ENCODE measurements at regions not wholly inside any gene's neighbourhood (a gene's known extent, or its start where the extent isn't known, plus 50 kb on each side); places are given as distances from the start of the nearest gene placed in this dataset.

DNA sequence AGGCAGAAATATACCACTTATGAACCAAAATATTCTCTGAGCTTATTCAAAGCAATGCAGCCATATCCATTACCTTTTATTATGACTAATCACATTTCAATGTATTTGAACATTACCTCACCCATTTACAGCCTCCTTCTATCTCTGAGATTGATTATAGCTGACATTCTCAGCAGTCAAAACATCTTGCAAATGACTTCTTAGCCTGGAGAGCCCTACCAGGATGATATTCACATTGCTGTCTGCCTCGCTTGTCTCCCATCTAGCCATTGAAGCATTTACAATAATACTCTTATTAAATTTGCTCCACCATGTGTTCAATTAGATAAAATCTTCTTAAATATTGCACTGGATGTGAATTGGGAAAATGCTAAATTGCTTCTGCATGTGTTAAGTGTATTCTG is 1879.9 kb upstream of the ACO1 start:
- TF ChIP-seq, protein P1, sequence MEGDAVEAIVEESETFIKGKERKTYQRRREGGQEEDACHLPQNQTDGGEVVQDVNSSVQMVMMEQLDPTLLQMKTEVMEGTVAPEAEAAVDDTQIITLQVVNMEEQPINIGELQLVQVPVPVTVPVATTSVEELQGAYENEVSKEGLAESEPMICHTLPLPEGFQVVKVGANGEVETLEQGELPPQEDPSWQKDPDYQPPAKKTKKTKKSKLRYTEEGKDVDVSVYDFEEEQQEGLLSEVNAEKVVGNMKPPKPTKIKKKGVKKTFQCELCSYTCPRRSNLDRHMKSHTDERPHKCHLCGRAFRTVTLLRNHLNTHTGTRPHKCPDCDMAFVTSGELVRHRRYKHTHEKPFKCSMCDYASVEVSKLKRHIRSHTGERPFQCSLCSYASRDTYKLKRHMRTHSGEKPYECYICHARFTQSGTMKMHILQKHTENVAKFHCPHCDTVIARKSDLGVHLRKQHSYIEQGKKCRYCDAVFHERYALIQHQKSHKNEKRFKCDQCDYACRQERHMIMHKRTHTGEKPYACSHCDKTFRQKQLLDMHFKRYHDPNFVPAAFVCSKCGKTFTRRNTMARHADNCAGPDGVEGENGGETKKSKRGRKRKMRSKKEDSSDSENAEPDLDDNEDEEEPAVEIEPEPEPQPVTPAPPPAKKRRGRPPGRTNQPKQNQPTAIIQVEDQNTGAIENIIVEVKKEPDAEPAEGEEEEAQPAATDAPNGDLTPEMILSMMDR (IDR thresholded peaks at IDR 0.05) = no peak

DNA sequence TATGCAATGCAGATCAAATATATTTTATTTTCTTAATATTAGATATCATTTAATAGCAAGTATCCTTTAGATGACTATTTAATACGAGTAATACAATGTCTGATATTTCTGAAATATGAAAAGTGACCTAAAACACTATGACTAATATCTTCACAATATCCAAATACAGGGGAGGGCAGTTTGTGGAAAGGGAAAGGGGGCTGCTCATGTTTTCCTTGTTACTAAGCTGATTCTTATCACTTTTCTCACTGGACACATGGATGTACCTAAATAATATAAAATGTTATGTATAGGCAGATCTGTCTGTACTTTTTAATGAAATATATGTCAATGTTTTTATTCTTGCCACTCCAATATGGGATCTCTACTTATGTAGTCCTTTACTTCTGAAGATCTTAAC is 1879.1 kb upstream of the ACO1 start:
- TF ChIP-seq, protein P1 (IDR thresholded peaks at IDR 0.05) = no peak

DNA sequence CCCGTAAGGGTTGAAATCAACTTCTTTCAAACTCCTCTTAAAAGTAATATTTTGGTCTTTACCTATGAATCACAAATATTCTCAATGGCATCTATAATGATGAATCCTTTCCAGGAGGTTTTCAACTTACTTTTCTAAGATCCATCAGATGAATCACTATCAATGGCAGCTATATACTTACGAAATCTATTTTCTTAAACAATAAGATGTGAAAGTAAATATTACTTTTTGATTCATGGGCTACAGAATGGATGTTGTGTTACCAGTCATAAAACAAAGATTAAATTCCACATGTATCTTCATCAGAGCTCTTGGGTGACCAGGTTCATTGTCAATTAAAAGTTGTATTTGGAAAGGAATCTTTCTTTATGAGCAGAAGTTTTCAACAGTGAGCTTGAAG is 1877.7 kb upstream of the ACO1 start:
- TF ChIP-seq, protein P1 (IDR thresholded peaks at IDR 0.05) = no peak

DNA sequence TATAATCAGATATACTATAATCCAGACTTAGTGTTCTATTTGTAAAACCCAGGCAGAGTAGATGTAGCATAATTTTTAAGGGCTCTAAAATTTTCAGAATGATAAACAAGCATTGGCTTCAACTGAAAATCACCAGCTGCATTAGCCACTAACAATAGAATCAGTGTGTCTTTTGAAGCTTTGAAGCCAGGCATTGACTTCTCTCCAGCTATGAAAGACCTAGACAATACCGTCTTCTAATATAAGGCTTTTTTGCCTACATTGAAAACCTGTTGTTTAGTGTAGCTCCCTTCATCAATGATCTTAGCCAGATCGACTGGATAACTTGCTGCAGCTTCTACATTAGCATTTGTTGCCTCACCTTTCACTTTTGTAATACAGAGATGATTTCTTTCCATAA is 1877.3 kb upstream of the ACO1 start:
- TF ChIP-seq, protein P1 (IDR thresholded peaks at IDR 0.05) = no peak

DNA sequence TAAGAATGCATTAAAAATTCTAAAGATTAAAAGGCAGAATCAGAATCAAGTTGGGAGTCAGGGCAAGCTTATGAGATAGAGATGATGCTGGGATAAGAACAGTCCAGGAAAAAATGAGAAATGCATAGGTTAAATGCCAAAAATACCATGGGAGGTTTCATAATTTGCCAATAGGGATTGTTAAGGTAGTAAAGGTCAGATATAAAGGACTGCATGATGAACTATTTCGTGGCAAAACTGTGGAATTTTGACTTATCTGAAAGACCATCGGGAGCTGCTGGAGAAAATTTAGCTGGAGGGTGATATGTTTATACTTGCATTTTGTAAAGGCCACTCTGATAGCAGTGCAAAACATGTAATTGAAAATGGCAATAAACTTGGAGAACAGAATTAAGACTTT is 1872.8 kb upstream of the ACO1 start:
- TF ChIP-seq, protein P1 (IDR thresholded peaks at IDR 0.05) = no peak

DNA sequence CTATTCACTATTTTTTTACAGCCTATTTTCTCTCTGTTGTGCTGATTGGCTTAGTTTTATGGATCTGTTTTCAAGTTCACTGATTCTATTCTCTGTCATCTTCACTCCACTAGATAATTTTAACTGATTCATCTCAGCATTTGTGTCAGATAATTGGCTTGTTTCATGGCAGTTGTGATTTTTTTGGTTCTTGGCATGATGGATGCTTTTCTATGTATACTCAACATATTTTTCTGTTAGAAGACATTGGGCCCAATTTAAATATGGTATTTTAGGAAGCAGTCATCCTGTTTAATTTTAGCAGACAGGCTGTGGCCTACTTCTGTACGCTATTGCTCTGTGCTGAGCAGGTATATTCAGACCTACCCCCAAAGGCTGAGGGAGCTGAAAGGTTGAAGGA is 1865.3 kb upstream of the ACO1 start:
- TF ChIP-seq, protein P1 (IDR thresholded peaks at IDR 0.05) = no peak

DNA sequence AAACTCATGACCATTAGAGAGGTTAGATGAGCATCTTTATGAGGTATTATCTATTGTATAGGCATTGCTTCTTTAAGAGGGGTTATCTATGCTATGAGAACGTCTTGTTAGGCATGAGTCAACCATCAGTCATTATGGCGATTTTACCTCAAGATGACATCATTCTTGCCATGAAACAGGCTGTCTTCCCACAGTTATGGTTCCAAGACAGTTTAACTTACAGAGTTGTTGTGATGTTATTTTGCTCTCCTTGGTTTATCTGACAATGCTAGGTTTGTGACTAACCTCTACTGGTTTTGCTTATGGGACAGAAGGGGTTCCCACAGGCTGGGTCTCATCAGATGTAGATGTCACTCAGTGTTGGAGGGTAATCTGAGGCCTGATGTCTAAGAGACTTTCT is 1864.7 kb upstream of the ACO1 start:
- TF ChIP-seq, protein P1 (IDR thresholded peaks at IDR 0.05) = no peak

DNA sequence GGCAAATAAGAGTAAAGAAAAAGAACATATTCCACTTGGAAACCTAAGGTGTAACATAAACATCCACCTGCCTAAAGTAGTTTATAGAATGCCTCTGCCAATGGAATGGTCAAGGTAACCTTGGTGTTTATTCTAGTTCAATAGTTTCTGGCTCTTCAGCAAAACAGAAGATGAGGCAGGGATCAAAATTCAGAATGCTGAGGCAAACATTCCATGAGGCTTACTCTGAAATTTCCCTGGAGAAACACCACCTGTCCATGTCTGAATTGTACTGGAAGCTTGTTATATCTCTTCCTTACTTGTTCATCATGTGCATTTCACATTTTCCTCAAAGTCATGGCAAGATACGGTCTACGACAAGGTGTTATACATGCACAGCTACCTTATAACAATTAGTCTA is 1862.4 kb upstream of the ACO1 start:
- TF ChIP-seq, protein P1 (IDR thresholded peaks at IDR 0.05) = no peak
